Osteoblast (primary cell): ENCODE measurements at regions not wholly inside any gene's neighbourhood (a gene's known extent, or its start where the extent isn't known, plus 50 kb on each side); places are given as distances from the start of the nearest gene placed in this dataset.

Source experiments
- DNase-seq: peaks from one replicate; pipeline ENCODE4 v3.0.0; 2011; ENCODE audit warnings: low spot score, mixed read lengths; ENCODE audit not compliant: insufficient read length; ENCODE audit errors: missing footprints
- H2AFZ ChIP-seq: 2 replicates; pipeline ENCODE4 v1.6.0; 2011; ENCODE audit warnings: mild to moderate bottlenecking, low read length
- H3K27ac ChIP-seq: 2 replicates; pipeline ENCODE4 v1.5.1; 2011; ENCODE audit warnings: mild to moderate bottlenecking, low read depth, low read length, moderate library complexity
- H3K27me3 ChIP-seq: 2 replicates; pipeline ENCODE4 v1.6.0; 2012; ENCODE audit warnings: mild to moderate bottlenecking, control low read depth, inconsistent platforms, low read length, moderate library complexity; ENCODE audit not compliant: insufficient read depth
- H3K36me3 ChIP-seq: 2 replicates; pipeline ENCODE4 v1.5.1; 2011; ENCODE audit warnings: mild to moderate bottlenecking, low read length, control low read depth, moderate library complexity; ENCODE audit not compliant: insufficient read depth
- H3K4me1 ChIP-seq: 2 replicates; pipeline ENCODE4 v1.5.1; 2011; ENCODE audit warnings: mild to moderate bottlenecking, low read length, control low read depth, moderate library complexity; ENCODE audit not compliant: insufficient read depth
- H3K4me2 ChIP-seq: 2 replicates; pipeline ENCODE4 v1.6.0; 2011; ENCODE audit warnings: mild to moderate bottlenecking, low read length; ENCODE audit not compliant: insufficient read depth
- H3K4me3 ChIP-seq: fragments of 200-600 bp; sonication (generic); 3 replicates; pipeline ENCODE4 v1.5.1; 2012; ENCODE audit warnings: mild to moderate bottlenecking, low read length, inconsistent platforms; ENCODE audit not compliant: insufficient read depth
- H3K79me2 ChIP-seq: 2 replicates; pipeline ENCODE4 v1.6.0; 2012; ENCODE audit warnings: mild to moderate bottlenecking, low read length, control low read depth, inconsistent platforms; ENCODE audit not compliant: insufficient read depth
- H3K9me3 ChIP-seq: 2 replicates; pipeline ENCODE4 v1.5.1; 2011; ENCODE audit warnings: low read depth, low read length, control low read depth
- H4K20me1 ChIP-seq: 2 replicates; pipeline ENCODE4 v1.6.0; 2012; ENCODE audit warnings: mild to moderate bottlenecking, low read length, control low read depth; ENCODE audit not compliant: insufficient read depth
- CTCF ChIP-seq: IDR thresholded peaks from 2 replicates; pipeline ENCODE4 v1.5.1; 2011; ENCODE audit warnings: mild to moderate bottlenecking, low read depth, low read length, moderate library complexity; ENCODE audit errors: extremely low read depth

- TF ChIP-seq CTCF = no peak
- Histone ChIP-seq H3K27ac (no peak overlapping the region), H2AFZ (no peak overlapping the region), H3K9me3 (no peaks in the 10 kb centered on the region), H3K4me2 (no peak overlapping the region), H3K27me3 (no peaks in the 10 kb centered on the region), H3K4me1 (no peaks in the 10 kb centered on the region), H3K79me2 (no peaks in the 10 kb centered on the region), H4K20me1 (no peaks in the 10 kb centered on the region), H3K4me3 (no peak overlapping the region), H3K36me3 (no peaks in the 10 kb centered on the region)
- DNase-seq = no peak
These were observed 271.2 kb upstream of the RPL38 start for GRCh38 chr17:73932216-73932749.

- no peak overlapping the region for H2AFZ ChIP-seq
- no peak for DNase-seq
- no peak overlapping the region for H3K4me3 ChIP-seq
- H3K9me3 ChIP-seq = no peaks in the 10 kb centered on the region
- TF ChIP-seq CTCF = no peak
- no peaks in the 10 kb centered on the region for H3K27me3 ChIP-seq
- no peaks in the 10 kb centered on the region for H3K36me3 ChIP-seq
- H4K20me1 ChIP-seq = no peaks in the 10 kb centered on the region
- no peak overlapping the region for H3K27ac ChIP-seq
- H3K79me2 ChIP-seq = no peaks in the 10 kb centered on the region
- H3K4me1 ChIP-seq = no peaks in the 10 kb centered on the region
- H3K4me2 ChIP-seq = no peak overlapping the region
These were observed 270.2 kb upstream of the RPL38 start for GRCh38 chr17:73933164-73933766.

GRCh38 chr17:73933871-73934270 is 269.6 kb upstream of the RPL38 start:
- Histone ChIP-seq H3K4me3 (no peak overlapping the region), H3K4me1 (no peaks in the 10 kb centered on the region), H2AFZ (no peak overlapping the region), H3K9me3 (no peaks in the 10 kb centered on the region), H3K27ac (no peak overlapping the region), H3K36me3 (no peaks in the 10 kb centered on the region), H3K4me2 (no peak overlapping the region), H4K20me1 (no peaks in the 10 kb centered on the region), H3K79me2 (no peaks in the 10 kb centered on the region), H3K27me3 (no peaks in the 10 kb centered on the region)
- DNase-seq = no peak
- no peak for TF ChIP-seq CTCF

- H3K4me2 ChIP-seq = no peak overlapping the region
- H4K20me1 ChIP-seq = no peaks in the 10 kb centered on the region
- no peaks in the 10 kb centered on the region for H3K27me3 ChIP-seq
- TF ChIP-seq CTCF = no peak
- DNase-seq = no peak
- no peaks in the 10 kb centered on the region for H3K9me3 ChIP-seq
- no peak overlapping the region for H3K4me3 ChIP-seq
- H3K27ac ChIP-seq = no peak overlapping the region
- H3K79me2 ChIP-seq = no peaks in the 10 kb centered on the region
- H3K36me3 ChIP-seq = no peaks in the 10 kb centered on the region
- no peaks in the 10 kb centered on the region for H3K4me1 ChIP-seq
- no peak overlapping the region for H2AFZ ChIP-seq
These were observed 268.8 kb upstream of the RPL38 start for GRCh38 chr17:73934696-73935095.
